Inflammatory macrophage treated with lipopolysaccharide for 1 hour (primary cell): ENCODE measurements at regions not wholly inside any gene's neighbourhood (a gene's known extent, or its start where the extent isn't known, plus 50 kb on each side); places are given as distances from the start of the nearest gene placed in this dataset.

ENCODE experiments used
- DNase-seq, 2 donors: peaks; one replicate each; pipeline ENCODE4 v3.0.0-alpha.2; 2020 to 2022

- no peak for DNase-seq
Observed at GRCh38 chr2:235267251-235267650, 226.6 kb upstream of the AGAP1 start.

GRCh38 chr2:235268535-235268934 lies 225.3 kb upstream of the AGAP1 start:
- no peak for DNase-seq

- no peak for DNase-seq
Observed at GRCh38 chr2:235270291-235270690, 223.6 kb upstream of the AGAP1 start.

- DNase-seq, result no peak
Observed at GRCh38 chr2:235270956-235271355, 222.9 kb upstream of the AGAP1 start.

- no peak for DNase-seq
Observed at GRCh38 chr2:235271936-235272335, 221.9 kb upstream of the AGAP1 start.

GRCh38 chr2:235274023-235274422 lies 219.8 kb upstream of the AGAP1 start:
- peak in 1 of 2 donors; percentile 11 for DNase-seq

GRCh38 chr2:235277485-235277884 lies 216.4 kb upstream of the AGAP1 start:
- no peak for DNase-seq

- no peak for DNase-seq
Observed at GRCh38 chr2:235278771-235279355, 215.0 kb upstream of the AGAP1 start.

GRCh38 chr2:235279965-235280364 lies 213.9 kb upstream of the AGAP1 start:
- DNase-seq, result no peak

GRCh38 chr2:235283246-235283645 lies 210.6 kb upstream of the AGAP1 start:
- no peak for DNase-seq

GRCh38 chr2:235286622-235287374 lies 207.0 kb upstream of the AGAP1 start:
- no peak for DNase-seq

GRCh38 chr2:235287375-235287733 lies 206.5 kb upstream of the AGAP1 start:
- no peak for DNase-seq

GRCh38 chr2:235291461-235291860 lies 202.4 kb upstream of the AGAP1 start:
- no peak for DNase-seq

- no peak for DNase-seq
Observed at GRCh38 chr2:235293061-235293460, 200.8 kb upstream of the AGAP1 start.

GRCh38 chr2:235295831-235296230 lies 198.0 kb upstream of the AGAP1 start:
- no peak for DNase-seq

- DNase-seq, result no peak
Observed at GRCh38 chr2:235300368-235301201, 193.3 kb upstream of the AGAP1 start.

GRCh38 chr2:235301202-235302076 lies 192.4 kb upstream of the AGAP1 start:
- no peak for DNase-seq

- no peak for DNase-seq
Observed at GRCh38 chr2:235302263-235302662, 191.6 kb upstream of the AGAP1 start.

- no peak for DNase-seq
Observed at GRCh38 chr2:235303499-235304291, 190.1 kb upstream of the AGAP1 start.

- DNase-seq, result no peak
Observed at GRCh38 chr2:235305678-235306077, 188.2 kb upstream of the AGAP1 start.

GRCh38 chr2:235311044-235311443 lies 182.8 kb upstream of the AGAP1 start:
- DNase-seq, result no peak

- no peak for DNase-seq
Observed at GRCh38 chr2:235312571-235312970, 181.3 kb upstream of the AGAP1 start.
